MM.1S (cell line): ENCODE measurements at regions not wholly inside any gene's neighbourhood (a gene's known extent, or its start where the extent isn't known, plus 50 kb on each side); places are given as distances from the start of the nearest gene placed in this dataset.
"Not testable (repeated sequence)": the region's sequence is repeated elsewhere in the genome, so short reads cannot be mapped to it uniquely, and the experiment has no call there.

Experiments used
- DNase-seq: peaks from one replicate; pipeline ENCODE4 v3.0.0-alpha.2; 2015
- H2AFZ ChIP-seq: fragments of 300-600 bp; sonication (generic); 2 replicates; pipeline ENCODE4 v1.6.0; 2016; ENCODE audit warnings: antibody characterized with exemption, low read length
- H3F3A ChIP-seq: fragments of 300-600 bp; sonication (generic); 2 replicates; pipeline ENCODE4 v1.6.1; 2016; ENCODE audit warnings: mild to moderate bottlenecking, antibody characterized with exemption, low read length, moderate library complexity, mixed read lengths; ENCODE audit not compliant: insufficient read depth
- H3K27ac ChIP-seq: fragments of 300-600 bp; sonication (generic); 2 replicates; pipeline ENCODE4 v1.5.1; 2016; ENCODE audit warnings: mild to moderate bottlenecking, low read length
- H3K27me3 ChIP-seq: fragments of 300-600 bp; sonication (generic); replicated peaks from 2 replicates; pipeline ENCODE4 v1.6.0; 2016; ENCODE audit warnings: low read length; ENCODE audit not compliant: insufficient read depth
- H3K36me3 ChIP-seq: fragments of 300-600 bp; sonication (generic); replicated peaks from 2 replicates; pipeline ENCODE4 v1.6.1; 2016; ENCODE audit warnings: mild to moderate bottlenecking, low read length, mixed read lengths; ENCODE audit not compliant: insufficient read depth
- H3K4me1 ChIP-seq: fragments of 300-600 bp; sonication (generic); 2 replicates; pipeline ENCODE4 v1.6.1; 2016; ENCODE audit warnings: low read length, mixed read lengths
- H3K4me2 ChIP-seq: fragments of 300-600 bp; sonication (generic); 2 replicates; pipeline ENCODE4 v1.6.0; 2016; ENCODE audit warnings: low read depth, low read length
- H3K4me3 ChIP-seq: fragments of 300-600 bp; sonication (generic); 2 replicates; pipeline ENCODE4 v1.5.1; 2016; ENCODE audit warnings: low read length, mixed read lengths
- H3K79me2 ChIP-seq: fragments of 300-600 bp; sonication (generic); 2 replicates; pipeline ENCODE4 v1.6.1; 2016; ENCODE audit warnings: mixed run types, low read length, mixed read lengths
- H3K9ac ChIP-seq: fragments of 300-600 bp; sonication (generic); 2 replicates; pipeline ENCODE4 v1.6.1; 2016; ENCODE audit warnings: low read length, mixed read lengths
- H3K9me2 ChIP-seq: fragments of 300-600 bp; sonication (generic); replicated peaks from 2 replicates; pipeline ENCODE4 v1.6.1; 2016; ENCODE audit warnings: mild to moderate bottlenecking, low read length, mixed read lengths; ENCODE audit not compliant: insufficient read depth
- H3K9me3 ChIP-seq: fragments of 300-600 bp; sonication (generic); replicated peaks from 2 replicates; pipeline ENCODE4 v1.6.1; 2016; ENCODE audit warnings: mild to moderate bottlenecking, low read length, mixed read lengths; ENCODE audit not compliant: insufficient read depth
- H4K20me1 ChIP-seq: fragments of 300-600 bp; sonication (generic); 2 replicates; pipeline ENCODE4 v1.6.1; 2016; ENCODE audit warnings: mild to moderate bottlenecking, low read length, moderate library complexity, mixed read lengths; ENCODE audit not compliant: insufficient read depth
- EZH2 ChIP-seq: fragments of 300-600 bp; sonication (generic); optimal IDR thresholded peaks from 2 replicates; pipeline ENCODE3; 2017; ENCODE audit warnings: low read depth, mild to moderate bottlenecking, antibody characterized with exemption, low read length, mixed read lengths
- EZH2phosphoT487 ChIP-seq: fragments of 300-600 bp; sonication (generic); IDR thresholded peaks from 2 replicates; pipeline ENCODE4 v1.6.1; 2018; ENCODE audit warnings: antibody characterized with exemption, low read length
- TF ChIP-seq, protein P1 (sequence below): fragments of 300-600 bp; sonication (generic); IDR thresholded peaks from 2 replicates; pipeline ENCODE4 v1.5.1; 2016; ENCODE audit warnings: antibody characterized with exemption, low read length, mixed read lengths

GRCh38 chr12:105507311-105508038 lies 177.0 kb downstream of the C12orf75 start:
- H3K4me3 ChIP-seq: no peak overlapping the region

GRCh38 chr12:105508096-105508495 lies 177.6 kb downstream of the C12orf75 start:
- Histone ChIP-seq H3K4me2 (no peak overlapping the region), H3K9me2 (no peaks in the 10 kb centered on the region), H3F3A (no peaks in the 10 kb centered on the region), H2AFZ (no peak overlapping the region), H3K9ac (no peak overlapping the region), H3K4me1 (no peaks in the 10 kb centered on the region), H3K36me3 (no peaks in the 10 kb centered on the region), H3K4me3 (no peak overlapping the region), H3K27me3 (no peaks in the 10 kb centered on the region), H3K9me3 (no peaks in the 10 kb centered on the region), H3K79me2 (no peaks in the 10 kb centered on the region), H3K27ac (no peak overlapping the region), H4K20me1 (no peaks in the 10 kb centered on the region)
- DNase-seq: no peak
- TF ChIP-seq EZH2phosphoT487 (no peak), EZH2 (no peak)
- TF ChIP-seq, protein P1, sequence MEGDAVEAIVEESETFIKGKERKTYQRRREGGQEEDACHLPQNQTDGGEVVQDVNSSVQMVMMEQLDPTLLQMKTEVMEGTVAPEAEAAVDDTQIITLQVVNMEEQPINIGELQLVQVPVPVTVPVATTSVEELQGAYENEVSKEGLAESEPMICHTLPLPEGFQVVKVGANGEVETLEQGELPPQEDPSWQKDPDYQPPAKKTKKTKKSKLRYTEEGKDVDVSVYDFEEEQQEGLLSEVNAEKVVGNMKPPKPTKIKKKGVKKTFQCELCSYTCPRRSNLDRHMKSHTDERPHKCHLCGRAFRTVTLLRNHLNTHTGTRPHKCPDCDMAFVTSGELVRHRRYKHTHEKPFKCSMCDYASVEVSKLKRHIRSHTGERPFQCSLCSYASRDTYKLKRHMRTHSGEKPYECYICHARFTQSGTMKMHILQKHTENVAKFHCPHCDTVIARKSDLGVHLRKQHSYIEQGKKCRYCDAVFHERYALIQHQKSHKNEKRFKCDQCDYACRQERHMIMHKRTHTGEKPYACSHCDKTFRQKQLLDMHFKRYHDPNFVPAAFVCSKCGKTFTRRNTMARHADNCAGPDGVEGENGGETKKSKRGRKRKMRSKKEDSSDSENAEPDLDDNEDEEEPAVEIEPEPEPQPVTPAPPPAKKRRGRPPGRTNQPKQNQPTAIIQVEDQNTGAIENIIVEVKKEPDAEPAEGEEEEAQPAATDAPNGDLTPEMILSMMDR: no peak

More at GRCh38 chr12:105507311-105508038, 177.0 kb downstream of the C12orf75 start:
- no peaks in the 10 kb centered on the region for H3K79me2 ChIP-seq
- no peaks in the 10 kb centered on the region for H3K27me3 ChIP-seq
- no peak for TF ChIP-seq EZH2phosphoT487
- no peak for DNase-seq
- H3F3A ChIP-seq: no peaks in the 10 kb centered on the region
- no peaks in the 10 kb centered on the region for H3K36me3 ChIP-seq
- H3K9me3 ChIP-seq: no peaks in the 10 kb centered on the region
- H3K4me2 ChIP-seq: no peak overlapping the region
- no peaks in the 10 kb centered on the region for H3K9me2 ChIP-seq
- no peak overlapping the region for H3K9ac ChIP-seq
- H4K20me1 ChIP-seq: no peaks in the 10 kb centered on the region
- H2AFZ ChIP-seq: no peak overlapping the region
- no peaks in the 10 kb centered on the region for H3K4me1 ChIP-seq
- H3K27ac ChIP-seq: no peak overlapping the region

DNA sequence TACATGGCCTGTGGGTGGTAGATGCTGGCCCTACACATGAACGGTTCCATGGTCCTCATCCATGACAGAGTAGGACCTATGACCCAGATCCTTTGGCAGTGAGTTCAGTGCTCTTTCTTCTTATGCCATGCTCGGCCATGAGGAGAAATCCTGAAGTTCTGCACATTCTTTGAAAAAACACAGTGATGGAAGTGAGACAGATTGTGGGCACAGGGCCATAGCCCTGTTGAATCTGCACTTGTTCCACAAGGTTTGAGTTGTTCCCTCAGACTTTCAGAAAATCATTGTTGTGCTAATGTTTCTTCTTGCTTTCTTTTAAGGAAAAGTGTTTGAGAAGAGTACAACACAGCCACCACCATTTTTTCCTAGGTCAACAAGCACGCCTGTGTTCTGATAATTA lies 180.0 kb downstream of the C12orf75 start:
- Histone ChIP-seq H3K4me3 (no peak overlapping the region), H2AFZ (no peak overlapping the region), H3K9me3 (no peaks in the 10 kb centered on the region)

DNA sequence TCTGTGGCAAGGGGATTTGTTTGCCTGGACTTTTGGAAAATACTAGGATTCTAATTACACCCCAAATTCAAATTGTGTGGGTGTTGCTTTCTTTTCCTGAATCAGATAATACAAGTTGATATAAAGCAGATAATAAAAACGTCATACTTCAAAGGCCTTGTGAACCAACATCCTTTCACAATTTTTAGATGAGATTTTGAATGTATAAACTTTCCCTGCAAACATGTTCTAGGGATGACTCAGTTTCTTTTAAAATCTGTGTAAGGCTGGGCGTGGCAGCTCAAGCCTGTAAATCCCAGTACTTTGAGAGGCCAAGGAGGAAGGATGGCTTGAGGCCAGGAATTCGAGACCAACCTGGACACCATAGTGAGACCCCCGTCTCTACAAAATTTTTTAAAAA lies 182.4 kb downstream of the C12orf75 start:
- not testable (repeated sequence) for DNase-seq, H3K4me3 ChIP-seq, H3K4me2 ChIP-seq, H3K27ac ChIP-seq, H3K4me1 ChIP-seq, H4K20me1 ChIP-seq, H3K9me3 ChIP-seq, H3K27me3 ChIP-seq, H3K9me2 ChIP-seq, H3K36me3 ChIP-seq, H3K79me2 ChIP-seq, H3F3A ChIP-seq, H3K9ac ChIP-seq, H2AFZ ChIP-seq

More for the DNA sequence above, 180.0 kb downstream of the C12orf75 start:
- Histone ChIP-seq H4K20me1 (no peaks in the 10 kb centered on the region), H3K79me2 (no peaks in the 10 kb centered on the region), H3K27me3 (no peaks in the 10 kb centered on the region), H3K27ac (no peak overlapping the region), H3K4me2 (no peak overlapping the region), H3F3A (no peaks in the 10 kb centered on the region), H3K9me2 (no peaks in the 10 kb centered on the region), H3K4me1 (no peaks in the 10 kb centered on the region), H3K36me3 (no peaks in the 10 kb centered on the region), H3K9ac (no peak overlapping the region)
- TF ChIP-seq EZH2 (no peak), EZH2phosphoT487 (no peak)
- TF ChIP-seq, protein P1: no peak
- no peak for DNase-seq
